Endothelial cell of umbilical vein (primary cell): ENCODE measurements at regions not wholly inside any gene's neighbourhood (a gene's known extent, or its start where the extent isn't known, plus 50 kb on each side); places are given as distances from the start of the nearest gene placed in this dataset.

Experiments
- BruUV-seq: library from RNA; stranded (reverse); fragments of 400-500 nt; replicated peaks from 2 replicates; lab custom pipeline; 2021; lab: Mats Ljungman, UMichigan
- CTCF ChIA-PET: fragments of 300-600, 350-600 bp; sonication (Branson Sonifier 250); formaldehyde crosslinking; loops from one replicate; lab custom pipeline; 2021; ENCODE audit warnings: antibody characterized with exemption, inconsistent platforms; lab: Charles Lee
- POLR2A ChIA-PET: fragments of 300-600, 350-600 bp; sonication (Branson Sonifier 250); formaldehyde crosslinking; loops from one replicate; lab custom pipeline; 2021; ENCODE audit warnings: antibody characterized with exemption, inconsistent platforms; lab: Charles Lee
- DNase-seq: peaks from one replicate; pipeline ENCODE4 v3.0.0-alpha.2; 2011; ENCODE audit warnings: low read depth, low spot score
- FAIRE-seq: peaks from 2 replicates; lab custom pipeline; 2011; peaks lifted over from hg19 to GRCh38; lab: Jason Lieb, UNC
- H2AFZ ChIP-seq: 2 replicates; pipeline ENCODE4 v1.6.0; 2012; ENCODE audit warnings: low read depth, low read length, control low read depth, inconsistent platforms
- H3K27ac ChIP-seq: 2 replicates; pipeline ENCODE4 v1.5.1; 2011; ENCODE audit warnings: low read depth, mild to moderate bottlenecking, control low read depth, low read length, moderate library complexity; ENCODE audit not compliant: insufficient read depth
- H3K27me3 ChIP-seq, 2 experiments: 2 replicates each; pipeline versions ENCODE4 v1.6.0 to v1.6.1; 2011; ENCODE audit warnings: low read length in 2 of 2, mixed read lengths in 1 of 2; ENCODE audit not compliant: control insufficient read depth in 2 of 2, insufficient read depth in 2 of 2
- H3K36me3 ChIP-seq, 2 experiments: 2 replicates in 1 of 2; 3 replicates in 1 of 2; pipeline ENCODE4 v1.5.1; 2011; ENCODE audit warnings: low read length in 2 of 2, mild to moderate bottlenecking in 1 of 2, moderate library complexity in 1 of 2; ENCODE audit not compliant: control insufficient read depth in 2 of 2, insufficient read depth in 2 of 2; ENCODE audit errors: extremely low read depth in 1 of 2
- H3K4me1 ChIP-seq: 3 replicates; pipeline ENCODE4 v1.5.1; 2011; ENCODE audit warnings: mild to moderate bottlenecking, low read length; ENCODE audit not compliant: control insufficient read depth, insufficient read depth; ENCODE audit errors: extremely low read depth
- H3K4me2 ChIP-seq: 2 replicates; pipeline ENCODE4 v1.6.1; 2011; ENCODE audit warnings: low read length, control low read depth, mixed read lengths; ENCODE audit not compliant: insufficient read depth
- H3K4me3 ChIP-seq, 3 experiments: fragments of 200-600 bp in 1 of 3; sonication (generic), shearing (Covaris generic) in 1 of 3; replicated peaks in 1 of 3; 2 replicates each; pipeline ENCODE4 v1.5.1; 2011 to 2016; ENCODE audit warnings: control low read depth in 3 of 3, low read length in 3 of 3, mild to moderate bottlenecking in 2 of 3, inconsistent platforms in 1 of 3, low read depth in 1 of 3, moderate library complexity in 1 of 3; ENCODE audit not compliant: insufficient read depth in 1 of 3
- H3K79me2 ChIP-seq: 2 replicates; pipeline ENCODE4 v1.6.0; 2012; ENCODE audit warnings: low read length, inconsistent platforms; ENCODE audit not compliant: control insufficient read depth, insufficient read depth
- H3K9ac ChIP-seq: replicated peaks from 2 replicates; pipeline ENCODE3; 2011; ENCODE audit warnings: low read length, control low read depth; ENCODE audit not compliant: insufficient read depth; ENCODE audit errors: extremely low read depth
- H3K9me1 ChIP-seq: replicated peaks from 3 replicates; pipeline ENCODE4 v1.6.0; 2011; ENCODE audit warnings: mild to moderate bottlenecking, low read length; ENCODE audit not compliant: control insufficient read depth, insufficient read depth; ENCODE audit errors: extremely low read depth
- H3K9me3 ChIP-seq: replicated peaks from 2 replicates; pipeline ENCODE4 v1.5.1; 2012; ENCODE audit warnings: low read length, inconsistent platforms; ENCODE audit not compliant: control insufficient read depth, insufficient read depth
- H4K20me1 ChIP-seq: replicated peaks from 2 replicates; pipeline ENCODE3; 2011; ENCODE audit warnings: mild to moderate bottlenecking, low read length; ENCODE audit not compliant: control insufficient read depth, insufficient read depth; ENCODE audit errors: extremely low read depth
- CTCF ChIP-seq, 2 donors: IDR thresholded peaks; 1 replicate in 1 of 2; 2 replicates in 1 of 2; pipeline ENCODE4 v1.5.1; 2011; ENCODE audit warnings: low read length in 2 of 2, mild to moderate bottlenecking in 2 of 2, moderate library complexity in 2 of 2, control low read depth in 1 of 2, inconsistent platforms in 1 of 2, low read depth in 1 of 2; ENCODE audit not compliant: insufficient read depth in 1 of 2; ENCODE audit errors: extremely low read depth in 1 of 2
- EZH2 ChIP-seq: IDR thresholded peaks from 2 replicates; pipeline ENCODE4 v1.6.1; 2012; ENCODE audit warnings: borderline replicate concordance, low read depth, mild to moderate bottlenecking, moderate library complexity, low read length, inconsistent platforms; ENCODE audit not compliant: severe bottlenecking
- FOS ChIP-seq: IDR thresholded peaks from 2 replicates; pipeline ENCODE4 v1.6.1; 2011; ENCODE audit warnings: mild to moderate bottlenecking, low read length, moderate library complexity, borderline replicate concordance; ENCODE audit not compliant: insufficient read depth
- GATA2 ChIP-seq: IDR thresholded peaks from 2 replicates; pipeline ENCODE4 v1.7.0; 2011; ENCODE audit warnings: low read depth, mild to moderate bottlenecking, moderate library complexity, mixed read lengths, low read length; ENCODE audit not compliant: insufficient read length, insufficient read depth
- JUN ChIP-seq: IDR thresholded peaks from 2 replicates; pipeline ENCODE4 v1.6.1; 2011; ENCODE audit warnings: borderline replicate concordance, low read depth; ENCODE audit not compliant: insufficient read length, insufficient read depth
- MAX ChIP-seq: IDR thresholded peaks from 2 replicates; pipeline ENCODE4 v1.6.1; 2011; ENCODE audit not compliant: insufficient read depth, insufficient read length
- MYC ChIP-seq: IDR thresholded peaks from one replicate; pipeline ENCODE4 v1.6.1; 2011; ENCODE audit warnings: mild to moderate bottlenecking, low read depth, low read length
- POLR2A ChIP-seq: IDR thresholded peaks from 2 replicates; pipeline ENCODE4 v1.6.1; 2012; ENCODE audit warnings: low read depth, mild to moderate bottlenecking, control low read depth, low read length
- POLR2AphosphoS5 ChIP-seq: IDR thresholded peaks from 2 replicates; pipeline ENCODE4 v1.6.1; 2012; ENCODE audit warnings: low read depth, mild to moderate bottlenecking, control low read depth, low read length, moderate library complexity; ENCODE audit not compliant: insufficient read depth
- dilution Hi-C: fragments of 300-500 bp; cut with MboI; formaldehyde crosslinking; loops from one replicate; pipeline ENCODE4 v1.15.0; 2019; ENCODE audit warnings: low sequenced_read_pairs; ENCODE audit not compliant: extremely low pct_ligation_motif_present
- intact Hi-C: fragments of 100-400 bp; cut with micrococcal nuclease; formaldehyde crosslinking; loops from one replicate; pipeline ENCODE4 v1.10.0; 2022

GRCh38 chr3:28587723-28588122, 239.1 kb upstream of the AZI2 start:
- ChIA-PET CTCF (no interaction called here), POLR2A (no interaction called here)
- Histone ChIP-seq H3K4me2 (no peak overlapping the region), H3K36me3 (no peaks in the 10 kb centered on the region), H3K27me3 (no peaks in the 10 kb centered on the region), H3K9me1 (no peaks in the 10 kb centered on the region), H3K4me1 (no peaks in the 10 kb centered on the region), H2AFZ (no peak overlapping the region), H3K9me3 (no peaks in the 10 kb centered on the region), H4K20me1 (no peaks in the 10 kb centered on the region), H3K79me2 (no peaks in the 10 kb centered on the region), H3K4me3 (no peak overlapping the region), H3K9ac (no peak overlapping the region), H3K27ac (no peak overlapping the region)
- dilution Hi-C loops (no loop called here), intact Hi-C loops (no loop called here)
- TF ChIP-seq POLR2AphosphoS5 (no peak), CTCF (IDR thresholded peaks at IDR 0.05; ENCODE audit: extremely low read depth in 1 of 2, insufficient read depth in 1 of 2, low read depth in 1 of 2, low read length in 2 of 2) (no peak), JUN (no peak), POLR2A (no peak), EZH2 (no peak), MYC (no peak), MAX (no peak), GATA2 (no peak), FOS (no peak)
- no TSS peak for BruUV-seq
- no peak for DNase-seq
- no peak for FAIRE-seq
